ENCODE measurements at regions not wholly inside any gene's neighbourhood (a gene's known extent, or its start where the extent isn't known, plus 50 kb on each side); places are given as distances from the start of the nearest gene placed in this dataset.

GRCh38 chr18:1891641-1892040 is 679.7 kb downstream of the METTL4 start:
- TF ChIP-seq, protein P1, sequence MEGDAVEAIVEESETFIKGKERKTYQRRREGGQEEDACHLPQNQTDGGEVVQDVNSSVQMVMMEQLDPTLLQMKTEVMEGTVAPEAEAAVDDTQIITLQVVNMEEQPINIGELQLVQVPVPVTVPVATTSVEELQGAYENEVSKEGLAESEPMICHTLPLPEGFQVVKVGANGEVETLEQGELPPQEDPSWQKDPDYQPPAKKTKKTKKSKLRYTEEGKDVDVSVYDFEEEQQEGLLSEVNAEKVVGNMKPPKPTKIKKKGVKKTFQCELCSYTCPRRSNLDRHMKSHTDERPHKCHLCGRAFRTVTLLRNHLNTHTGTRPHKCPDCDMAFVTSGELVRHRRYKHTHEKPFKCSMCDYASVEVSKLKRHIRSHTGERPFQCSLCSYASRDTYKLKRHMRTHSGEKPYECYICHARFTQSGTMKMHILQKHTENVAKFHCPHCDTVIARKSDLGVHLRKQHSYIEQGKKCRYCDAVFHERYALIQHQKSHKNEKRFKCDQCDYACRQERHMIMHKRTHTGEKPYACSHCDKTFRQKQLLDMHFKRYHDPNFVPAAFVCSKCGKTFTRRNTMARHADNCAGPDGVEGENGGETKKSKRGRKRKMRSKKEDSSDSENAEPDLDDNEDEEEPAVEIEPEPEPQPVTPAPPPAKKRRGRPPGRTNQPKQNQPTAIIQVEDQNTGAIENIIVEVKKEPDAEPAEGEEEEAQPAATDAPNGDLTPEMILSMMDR (IDR thresholded peaks at IDR 0.05; ENCODE audit: low read depth, low read length), result no peak

GRCh38 chr18:1892191-1892590 is 679.1 kb downstream of the METTL4 start:
- TF ChIP-seq, protein P1 (IDR thresholded peaks at IDR 0.05; ENCODE audit: low read depth, low read length), result no peak
- H3K4me3 ChIP-seq (ENCODE audit: low read depth, low read length), result no peak overlapping the region

More at GRCh38 chr18:1891641-1892040, 679.7 kb downstream of the METTL4 start:
- no peak overlapping the region for H3K4me3 ChIP-seq (ENCODE audit: low read depth, low read length)

GRCh38 chr18:1895456-1896185 is 675.7 kb downstream of the METTL4 start:
- no peak overlapping the region for H3K4me3 ChIP-seq (ENCODE audit: low read depth, low read length)
- TF ChIP-seq, protein P1 (IDR thresholded peaks at IDR 0.05; ENCODE audit: low read depth, low read length), result no peak

DNA sequence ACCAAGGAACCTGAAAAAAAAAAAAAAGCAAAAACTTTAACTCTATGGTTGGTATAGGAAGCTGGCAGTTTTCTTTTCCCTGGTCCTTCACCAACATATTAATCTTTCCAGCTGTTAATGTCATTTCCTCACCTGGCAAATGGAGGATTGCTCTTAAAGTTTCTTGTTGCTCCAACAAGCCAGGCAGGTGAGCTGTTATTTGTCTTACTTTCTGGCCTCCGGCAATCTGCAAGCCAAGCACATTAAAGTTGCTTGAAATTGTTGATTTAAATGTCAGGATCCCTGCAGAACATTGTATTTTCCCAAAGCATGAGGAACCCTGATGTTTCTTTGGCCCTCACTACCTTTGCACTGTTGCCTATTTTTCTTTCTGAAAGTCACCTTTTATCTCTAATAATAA is 664.9 kb downstream of the METTL4 start:
- TF ChIP-seq, protein P1 (IDR thresholded peaks at IDR 0.05; ENCODE audit: low read depth, low read length), result no peak
- no peak overlapping the region for H3K4me3 ChIP-seq (ENCODE audit: low read depth, low read length)

DNA sequence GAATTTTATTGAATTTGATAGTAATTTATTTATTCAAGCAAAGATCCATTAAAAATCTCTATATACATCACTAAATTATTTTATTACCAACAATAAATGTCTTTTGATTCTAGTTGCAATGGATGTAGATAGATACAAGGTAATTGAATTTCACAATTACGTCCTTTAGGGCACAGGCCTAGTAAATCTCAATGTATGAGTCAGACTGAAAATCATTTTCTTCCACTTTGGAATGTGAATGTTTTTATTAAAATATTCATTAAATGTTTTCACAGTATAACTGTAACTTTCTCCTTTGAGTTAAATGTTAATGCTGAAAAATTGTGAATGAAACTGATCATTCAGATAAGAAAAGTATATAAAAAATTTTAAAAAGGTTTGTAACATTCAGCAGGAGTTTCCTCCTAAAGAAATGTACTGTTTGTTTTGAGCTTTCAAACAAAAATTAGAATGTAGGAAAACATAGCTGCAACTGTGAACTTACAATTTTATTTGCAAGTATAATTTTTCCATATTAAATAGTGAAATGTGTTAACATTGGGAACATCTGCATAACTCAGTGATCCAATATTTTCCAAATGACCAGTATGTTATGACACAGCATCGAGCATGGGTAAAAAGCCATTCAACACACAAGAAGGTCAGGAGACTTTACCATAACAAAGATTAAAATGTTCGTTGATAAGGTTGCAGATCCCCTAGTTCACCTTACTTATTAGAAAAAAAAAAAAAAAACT is 663.7 kb downstream of the METTL4 start:
- H3K4me3 ChIP-seq (ENCODE audit: low read depth, low read length), result no peak overlapping the region
- TF ChIP-seq, protein P1 (IDR thresholded peaks at IDR 0.05; ENCODE audit: low read depth, low read length), result no peak

DNA sequence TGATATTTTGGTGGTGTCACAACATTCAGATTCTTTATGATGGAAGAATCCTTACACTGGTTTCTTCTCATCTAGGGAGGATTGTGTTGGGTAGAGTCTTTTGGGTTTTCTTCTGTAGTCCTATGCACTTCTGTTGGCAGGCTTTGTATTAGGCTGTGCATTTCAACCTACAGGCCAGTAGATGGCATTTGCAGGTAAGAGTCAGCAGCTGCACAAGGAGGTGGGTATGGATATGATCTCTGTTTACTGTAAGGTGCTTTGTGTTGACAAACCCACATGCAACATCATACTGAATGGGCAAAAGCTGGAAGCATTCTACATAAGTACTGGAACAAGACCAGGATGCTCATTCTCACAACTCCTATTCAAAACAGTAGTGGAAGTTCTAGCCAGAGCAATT is 656.8 kb downstream of the METTL4 start:
- no peak overlapping the region for H3K4me3 ChIP-seq (ENCODE audit: low read depth, low read length)

More for the DNA sequence above, 656.8 kb downstream of the METTL4 start:
- TF ChIP-seq, protein P1 (IDR thresholded peaks at IDR 0.05; ENCODE audit: low read depth, low read length), result no peak

Data from WI38 (cell line).